ENCODE measurements at regions not wholly inside any gene's neighbourhood (a gene's known extent, or its start where the extent isn't known, plus 50 kb on each side); places are given as distances from the start of the nearest gene placed in this dataset.
"Not testable (repeated sequence)": the region's sequence is repeated elsewhere in the genome, so short reads cannot be mapped to it uniquely, and the experiment has no call there.

DNA sequence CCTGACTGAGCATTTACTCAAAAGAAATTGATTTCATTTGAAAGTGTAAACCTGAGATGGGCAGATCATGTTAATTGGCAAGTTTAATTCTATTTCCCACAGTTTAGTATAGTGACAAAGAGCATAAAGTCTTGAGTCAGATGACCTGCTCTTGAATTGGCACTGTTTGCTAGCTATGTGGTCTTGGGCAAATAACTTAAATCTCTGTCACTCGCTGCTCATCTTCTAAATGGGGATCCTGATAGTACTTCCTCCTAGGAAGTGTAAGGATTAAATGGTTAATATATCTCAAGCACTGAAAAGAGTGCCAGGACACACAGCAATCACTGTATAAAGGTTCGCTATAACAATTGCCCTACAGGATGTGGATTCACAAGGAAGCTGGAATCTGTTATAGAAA, 242.8 kb upstream of the JADE1 start:
- no peak for DNase-seq (ENCODE audit: low read depth in 2 of 2)

DNA sequence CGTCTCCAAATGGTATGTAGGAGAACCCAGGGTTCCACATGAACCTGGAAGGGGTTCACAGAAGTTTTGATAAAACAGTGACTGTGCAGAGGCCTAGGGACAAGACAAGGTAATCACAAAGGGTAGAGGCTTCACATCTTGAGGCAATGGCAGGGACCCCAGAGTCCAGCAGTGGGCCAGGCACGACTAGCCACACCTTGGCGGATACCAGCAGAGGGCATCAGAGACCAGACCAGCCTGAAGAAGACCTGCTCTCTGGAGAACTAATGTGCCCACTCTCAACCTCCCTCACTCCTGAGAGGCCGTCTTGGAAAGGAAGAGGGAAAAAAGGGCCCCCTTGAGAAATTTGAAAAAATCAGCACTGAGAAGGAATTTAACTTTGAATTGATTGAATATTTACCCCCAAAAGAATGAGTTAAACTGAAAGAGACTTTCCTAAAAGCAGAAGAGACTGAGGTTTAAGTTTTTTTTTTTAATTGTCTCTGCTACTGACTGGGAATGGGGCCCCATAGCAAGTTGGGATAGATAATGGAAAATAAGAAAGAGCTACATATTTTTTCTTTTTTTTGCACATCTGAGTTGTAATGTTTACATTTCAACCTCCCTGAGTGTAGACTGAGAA, 243.8 kb upstream of the JADE1 start:
- DNase-seq (ENCODE audit: low read depth in 2 of 2) = no peak

DNA sequence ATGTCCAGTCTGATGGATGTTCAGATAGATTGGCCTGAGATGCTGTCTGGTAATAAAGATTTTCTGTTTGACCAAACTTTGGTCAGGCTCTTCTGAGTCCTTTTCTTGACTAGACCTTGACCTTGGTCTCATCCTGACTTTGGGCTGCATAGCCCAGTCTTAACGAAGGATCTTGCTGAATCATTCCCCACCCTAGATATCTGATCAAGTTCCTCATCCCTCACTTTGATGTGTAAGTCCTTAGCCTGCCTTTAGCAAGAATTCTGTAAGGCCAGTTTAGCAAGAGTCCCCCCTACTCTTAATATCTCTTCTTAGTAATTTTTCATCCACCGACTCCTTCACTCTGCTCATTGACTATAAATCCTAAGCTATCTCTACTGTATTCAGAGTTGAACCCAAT, 244.4 kb upstream of the JADE1 start:
- no peak for DNase-seq (ENCODE audit: low read depth in 2 of 2)

GRCh38 chr4:128564081-128564630, 245.3 kb upstream of the JADE1 start:
- no peak for DNase-seq (ENCODE audit: low read depth in 2 of 2)

- no peak for DNase-seq (ENCODE audit: low read depth in 2 of 2)
These were observed 248.6 kb upstream of the JADE1 start for GRCh38 chr4:128560754-128561495.

- DNase-seq (ENCODE audit: low read depth in 2 of 2) = no peak
These were observed 250.4 kb upstream of the JADE1 start for GRCh38 chr4:128558896-128559679.

GRCh38 chr4:128556756-128557155, 252.7 kb upstream of the JADE1 start:
- DNase-seq (ENCODE audit: low read depth in 2 of 2) = no peak

DNA sequence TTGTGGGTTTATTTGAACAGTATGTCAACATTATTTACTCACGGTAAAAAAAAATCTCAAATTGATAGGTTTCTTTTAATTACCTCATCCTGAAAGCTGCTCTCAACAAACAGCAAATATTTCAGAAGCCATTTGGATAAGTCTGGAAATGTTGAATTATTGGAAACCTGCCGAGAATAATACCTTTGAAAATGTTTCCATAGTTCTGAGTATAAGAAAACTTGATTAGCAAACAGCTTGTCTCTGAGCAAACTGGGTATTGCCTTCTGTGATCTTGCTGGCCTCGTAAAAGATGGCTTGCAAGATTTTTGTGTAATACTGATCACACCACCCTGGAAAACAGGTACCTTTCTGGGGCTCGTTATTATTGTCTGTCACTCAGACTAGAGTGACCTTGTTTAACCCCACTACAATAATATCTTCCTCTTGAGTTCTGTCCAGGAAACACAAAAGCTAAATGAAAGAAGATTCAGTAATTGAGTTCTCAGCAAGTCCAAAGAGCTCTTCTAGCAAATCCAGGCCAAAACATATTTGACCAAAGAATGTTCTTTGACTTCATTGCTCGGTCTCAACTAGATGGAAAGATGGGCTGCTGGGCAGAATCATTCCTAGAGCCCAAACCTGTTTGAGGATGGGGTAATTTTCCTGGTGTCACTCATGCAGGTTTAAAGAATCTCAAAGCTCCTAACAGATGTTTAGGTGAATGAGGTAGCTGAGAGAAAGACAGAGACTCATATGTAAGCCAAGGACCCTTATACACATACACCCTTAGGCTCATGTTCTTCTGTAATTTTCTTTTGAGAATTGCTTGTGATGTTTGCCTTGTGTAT, 255.6 kb upstream of the JADE1 start:
- DNase-seq (ENCODE audit: low read depth in 2 of 2) = no peak

DNA sequence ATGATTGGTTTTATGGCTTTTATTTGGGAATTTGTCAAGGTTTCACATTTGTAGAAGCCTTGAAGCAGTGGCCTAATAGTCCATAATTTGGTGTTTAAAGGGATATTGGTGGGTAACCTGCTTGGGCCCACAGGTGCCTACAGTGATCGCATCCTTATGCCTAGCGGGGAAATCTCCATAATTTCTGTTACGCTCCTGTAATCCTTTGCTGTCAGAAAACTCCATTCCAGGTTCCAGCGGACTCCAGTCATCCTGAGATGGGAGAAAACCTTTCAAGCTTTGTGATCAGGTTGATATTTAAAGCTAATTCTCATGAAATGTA, 257.0 kb upstream of the JADE1 start:
- DNase-seq (ENCODE audit: low read depth in 2 of 2) = no peak

DNA sequence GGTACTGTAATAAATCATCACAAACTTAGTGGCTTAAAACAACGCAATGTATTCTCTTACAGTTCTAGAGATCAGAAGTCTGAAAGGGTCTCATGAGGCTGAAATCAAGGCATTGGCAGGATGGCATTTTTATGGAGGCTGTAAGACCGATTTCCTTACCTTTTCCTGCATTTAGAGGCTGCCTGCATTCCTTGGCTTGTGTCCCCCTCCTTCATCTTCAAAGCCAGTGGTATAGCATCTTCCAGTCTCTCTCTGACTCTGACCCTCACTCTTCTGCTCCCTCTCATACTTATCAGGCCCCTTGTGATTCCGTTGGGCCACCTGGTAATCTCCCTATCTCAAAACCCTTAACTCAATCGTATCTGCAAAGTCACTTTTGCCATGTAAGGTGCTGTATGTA, 258.2 kb upstream of the JADE1 start:
- no peak for DNase-seq (ENCODE audit: low read depth in 2 of 2)

GRCh38 chr4:128550060-128550459, 259.4 kb upstream of the JADE1 start:
- no peak for DNase-seq (ENCODE audit: low read depth in 2 of 2)

DNA sequence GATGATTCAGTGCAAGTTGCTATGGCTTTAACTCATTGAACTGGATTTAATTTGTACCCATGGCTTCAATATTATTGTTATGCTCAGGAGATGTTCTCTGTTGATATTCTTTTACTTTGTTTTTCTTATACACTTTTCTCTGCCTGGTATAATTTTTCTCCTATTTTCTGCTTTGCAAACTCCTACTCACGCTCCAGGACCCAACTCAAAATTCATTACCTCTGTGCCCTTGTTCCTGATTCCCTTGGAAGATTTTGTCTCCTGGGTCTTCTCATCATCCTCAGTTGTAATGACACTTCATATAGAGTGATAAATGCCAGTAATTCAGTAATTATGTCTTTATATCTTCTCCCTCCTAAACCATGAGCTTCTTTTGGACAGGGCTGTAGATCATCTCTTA, 259.9 kb upstream of the JADE1 start:
- no peak for DNase-seq (ENCODE audit: low read depth in 2 of 2)

- no peak for DNase-seq (ENCODE audit: low read depth in 2 of 2)
These were observed 260.8 kb upstream of the PGRMC2 start for GRCh38 chr4:128548381-128548780.

DNA sequence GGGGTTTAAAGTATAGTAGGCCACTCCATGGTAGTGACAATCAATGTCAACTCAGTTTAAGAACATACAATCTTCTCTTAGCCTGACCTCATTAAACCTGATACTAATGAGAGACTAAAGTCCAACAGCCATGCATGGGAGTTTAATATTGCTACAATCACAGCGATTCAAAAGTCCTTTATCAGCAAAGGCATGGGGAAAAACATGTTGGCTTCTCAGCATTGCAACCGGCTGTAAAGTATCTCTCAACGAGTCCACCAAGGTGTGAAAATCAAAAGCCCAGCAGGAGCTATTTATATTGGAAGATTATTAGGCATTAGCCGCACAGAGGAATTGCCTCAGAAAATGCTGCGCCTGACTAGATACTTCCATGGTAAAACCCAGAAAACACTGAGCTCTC, 256.7 kb upstream of the PGRMC2 start:
- no peak for DNase-seq (ENCODE audit: low read depth in 2 of 2)

DNA sequence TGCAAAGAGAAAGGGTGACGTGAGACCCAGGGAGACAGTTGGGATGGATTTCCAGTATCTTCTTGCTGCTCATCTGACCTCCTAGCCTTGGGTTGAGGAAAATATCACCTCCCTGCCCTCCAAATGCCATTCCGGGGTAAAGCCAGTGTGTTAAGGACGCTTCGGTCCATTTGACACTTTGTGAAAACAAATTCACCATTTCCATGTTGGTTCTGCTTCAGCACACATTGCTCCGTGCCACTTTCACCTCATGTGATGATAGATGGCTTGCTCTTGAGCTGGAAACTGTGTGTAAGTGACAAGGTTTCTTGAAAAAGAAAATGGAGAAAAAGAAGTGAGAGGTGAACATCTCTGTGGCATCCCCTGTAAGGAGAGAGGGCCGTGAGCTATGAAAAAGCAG, 256.1 kb upstream of the PGRMC2 start:
- no peak for DNase-seq (ENCODE audit: low read depth in 2 of 2)

DNA sequence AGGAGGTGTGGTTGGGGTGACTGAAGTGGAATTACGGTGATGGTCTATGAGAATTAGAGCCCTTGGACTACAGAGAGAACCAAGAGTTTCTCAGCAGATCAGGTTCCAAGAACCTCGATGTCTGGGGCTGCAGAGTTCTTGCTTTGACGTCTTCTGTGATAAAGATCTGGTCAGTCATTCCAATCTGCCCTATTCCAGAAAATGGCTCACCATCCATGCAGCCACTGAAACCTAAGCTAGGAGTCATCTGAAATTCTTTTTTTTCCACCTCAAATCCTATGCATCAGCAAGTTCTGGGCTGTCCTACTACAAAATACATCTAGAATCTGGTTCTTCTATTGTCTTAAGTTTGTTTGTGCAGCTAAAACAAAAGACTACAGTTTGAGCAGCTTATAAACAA, 254.4 kb upstream of the PGRMC2 start:
- no peak for DNase-seq (ENCODE audit: low read depth in 2 of 2)

DNA sequence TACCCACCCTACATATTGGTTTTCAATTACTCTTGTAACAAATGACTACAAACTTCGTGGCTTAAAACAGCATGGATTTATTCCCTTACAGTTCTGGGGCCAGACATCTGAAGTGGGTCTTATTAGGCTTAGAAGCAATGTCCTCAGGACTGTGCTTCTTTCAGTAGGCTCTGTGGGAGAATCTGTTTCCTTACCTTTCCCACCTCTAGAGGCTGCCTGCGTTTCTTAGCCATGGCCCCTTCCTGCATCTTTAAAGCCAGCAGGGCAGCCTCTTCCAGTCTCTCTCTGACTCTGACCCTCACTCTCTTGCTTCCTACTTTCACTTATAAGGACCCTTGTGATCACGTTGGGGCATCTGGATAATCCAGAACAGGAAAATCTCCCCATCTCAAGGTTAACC, 252.5 kb upstream of the PGRMC2 start:
- DNase-seq (ENCODE audit: low read depth in 2 of 2) = no peak

- DNase-seq (ENCODE audit: low read depth in 2 of 2) = no peak
These were observed 250.7 kb upstream of the PGRMC2 start for GRCh38 chr4:128538111-128538882.

DNA sequence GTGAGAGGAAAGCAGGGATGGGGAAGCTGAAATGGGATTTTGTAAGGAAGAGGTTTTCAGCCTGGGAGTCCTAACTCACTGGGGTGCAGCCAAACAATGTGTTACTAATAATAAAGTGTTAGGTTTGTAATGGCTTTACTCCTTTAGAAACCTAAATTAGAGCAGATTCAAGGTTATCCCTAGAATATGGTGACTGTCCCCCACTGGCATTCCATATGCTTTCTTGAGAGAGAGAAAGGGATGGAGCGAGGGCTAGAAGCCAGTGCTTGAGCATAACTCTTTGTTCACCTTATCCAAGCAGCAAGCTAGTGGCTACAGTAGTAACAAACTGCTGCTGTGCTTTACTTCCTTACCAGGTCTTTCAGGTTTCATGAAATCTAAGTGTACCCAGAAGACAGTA, 249.1 kb upstream of the PGRMC2 start:
- DNase-seq (ENCODE audit: low read depth in 2 of 2) = no peak

GRCh38 chr4:128535510-128535909, 247.9 kb upstream of the PGRMC2 start:
- not testable (repeated sequence) for DNase-seq (ENCODE audit: low read depth in 2 of 2)

Data from stimulated activated CD4-positive, alpha-beta T cell treated with anti-CD3 and anti-CD28 coated beads, Interleukin-1b, Interleukin-23, amount 100 ng/mL, for 4 hours (primary cell).